Calu3 (cell line): ENCODE measurements at regions not wholly inside any gene's neighbourhood (a gene's known extent, or its start where the extent isn't known, plus 50 kb on each side); places are given as distances from the start of the nearest gene placed in this dataset.
"Not testable (repeated sequence)": the region's sequence is repeated elsewhere in the genome, so short reads cannot be mapped to it uniquely, and the experiment has no call there.

Experiments used
- BruUV-seq: library from RNA; stranded (reverse); fragments of 400-500 nt; replicated peaks from 2 replicates; lab custom pipeline; 2021; lab: Mats Ljungman, UMichigan
- CTCF ChIA-PET: fragments of 300-600 bp; sonication (Branson Sonifier 250); formaldehyde crosslinking; loops from one replicate; lab custom pipeline; 2022; ENCODE audit warnings: antibody characterized with exemption; lab: Charles Lee
- DNase-seq: peaks from one replicate; pipeline ENCODE4 v3.0.0; 2022
- H3K27ac Mint-ChIP-seq: one replicate; pipeline ENCODE4 v1.8.0; 2022; ENCODE audit warnings: mixed read lengths; ENCODE audit not compliant: unreplicated experiment
- H3K27me3 Mint-ChIP-seq: one replicate; pipeline ENCODE4 v1.8.0; 2022; ENCODE audit warnings: mixed read lengths; ENCODE audit not compliant: unreplicated experiment
- H3K36me3 Mint-ChIP-seq: one replicate; pipeline ENCODE4 v1.8.0; 2022; ENCODE audit warnings: mild to moderate bottlenecking, moderate library complexity, mixed read lengths; ENCODE audit not compliant: insufficient read depth, unreplicated experiment
- H3K4me1 Mint-ChIP-seq: one replicate; pipeline ENCODE4 v1.8.0; 2022; ENCODE audit warnings: mild to moderate bottlenecking, low read depth, mixed read lengths; ENCODE audit not compliant: unreplicated experiment
- H3K4me3 Mint-ChIP-seq: one replicate; pipeline ENCODE4 v1.8.0; 2022; ENCODE audit warnings: mild to moderate bottlenecking, low read depth, moderate library complexity, mixed read lengths; ENCODE audit not compliant: unreplicated experiment
- H3K9me3 Mint-ChIP-seq: one replicate; pipeline ENCODE4 v1.8.0; 2022; ENCODE audit warnings: low read depth, mixed read lengths; ENCODE audit not compliant: unreplicated experiment
- intact Hi-C: fragments of 100-400 bp; cut with micrococcal nuclease; formaldehyde crosslinking; loops from one replicate; pipeline ENCODE4 v1.10.0; 2022; ENCODE audit not compliant: unreplicated experiment
- TF ChIP-seq, protein P1 (sequence below): fragments of 200-600 bp; IDR thresholded peaks from one replicate; pipeline ENCODE4 v1.8.0; 2022; ENCODE audit warnings: antibody characterized with exemption; ENCODE audit not compliant: unreplicated experiment

DNA sequence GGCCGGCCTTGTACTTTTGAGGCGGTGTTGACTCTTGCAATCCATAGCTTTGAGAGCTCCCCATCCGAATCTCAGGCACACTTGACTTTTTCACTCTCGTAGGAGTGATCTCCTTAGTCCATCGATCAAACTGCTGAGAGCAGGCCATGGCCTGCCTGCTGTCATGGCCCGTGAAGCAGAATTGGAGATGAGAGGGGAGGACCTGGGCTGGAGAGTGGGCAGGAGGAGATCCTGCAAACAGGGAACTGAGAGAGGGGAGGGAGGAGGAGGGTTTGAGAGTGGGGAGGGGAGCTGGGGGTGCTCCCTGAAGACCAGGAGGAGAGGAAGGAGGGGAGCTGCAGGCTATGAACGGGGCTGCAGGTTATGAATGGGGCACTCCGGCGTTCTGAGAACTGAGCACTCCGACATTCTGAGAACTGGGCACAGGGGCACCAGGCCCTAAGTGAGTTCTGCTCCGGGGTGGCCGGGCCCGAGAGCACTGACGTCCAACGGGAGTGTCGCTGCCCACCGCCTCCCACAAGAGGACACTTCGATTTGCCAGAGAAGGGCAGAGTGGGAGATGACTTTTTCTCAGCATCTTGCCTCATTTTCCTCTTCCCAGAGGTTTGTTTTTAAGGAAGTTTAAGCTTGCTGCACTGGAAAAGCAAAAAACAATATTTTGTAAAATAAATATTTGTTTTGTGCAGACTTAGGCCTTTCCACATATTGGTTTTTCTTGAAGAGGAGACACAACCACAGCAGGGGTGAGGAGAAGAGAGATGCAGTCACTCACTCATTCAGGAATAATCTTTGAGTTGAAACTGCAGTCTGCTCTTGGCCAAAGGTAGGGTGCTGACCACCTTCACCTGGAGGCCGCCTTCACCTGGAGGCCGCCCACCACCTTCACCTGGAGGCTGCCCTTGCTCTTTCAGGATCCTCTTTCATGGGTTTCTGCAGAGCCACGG lies 194.2 kb downstream of the NPIPB11 start:
- H3K9me3 Mint-ChIP-seq, intact Hi-C loops, H3K27ac Mint-ChIP-seq, H3K4me1 Mint-ChIP-seq, H3K36me3 Mint-ChIP-seq, CTCF ChIA-PET, DNase-seq, BruUV-seq, H3K4me3 Mint-ChIP-seq: not testable (repeated sequence)
- H3K27me3 Mint-ChIP-seq = peaks cover 67% of the 10 kb centered on the region

DNA sequence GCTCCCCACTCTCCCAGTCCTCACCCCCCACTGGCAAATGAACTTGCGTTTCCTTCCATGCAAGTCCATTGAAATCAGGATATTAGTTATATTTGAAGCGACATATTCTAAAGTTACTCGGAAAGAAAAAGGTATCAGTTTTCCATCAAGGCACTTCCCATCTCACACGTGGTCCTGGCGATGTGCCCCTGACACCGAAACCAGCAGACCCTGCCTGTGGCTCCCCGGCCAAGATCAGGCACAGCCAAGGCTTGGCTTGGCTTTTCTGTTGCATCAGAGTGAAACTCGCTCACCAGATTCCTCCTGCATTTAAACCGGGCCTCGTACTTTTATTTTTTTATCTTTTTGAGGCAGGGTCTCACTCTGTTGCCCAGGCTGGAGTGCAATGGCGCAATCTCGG lies 195.1 kb downstream of the NPIPB11 start:
- H3K27me3 Mint-ChIP-seq = peaks cover 67% of the 10 kb centered on the region
- H3K9me3 Mint-ChIP-seq, BruUV-seq, H3K4me1 Mint-ChIP-seq, DNase-seq, H3K27ac Mint-ChIP-seq, intact Hi-C loops, H3K4me3 Mint-ChIP-seq, CTCF ChIA-PET, H3K36me3 Mint-ChIP-seq: not testable (repeated sequence)

- H3K27ac Mint-ChIP-seq, H3K4me1 Mint-ChIP-seq, BruUV-seq, CTCF ChIA-PET, H3K36me3 Mint-ChIP-seq, H3K9me3 Mint-ChIP-seq, DNase-seq, H3K4me3 Mint-ChIP-seq, intact Hi-C loops: not testable (repeated sequence)
- peaks cover 67% of the 10 kb centered on the region for H3K27me3 Mint-ChIP-seq
Measured at GRCh38 chr16:29210299-29211150, 196.0 kb downstream of the NPIPB11 start.

DNA sequence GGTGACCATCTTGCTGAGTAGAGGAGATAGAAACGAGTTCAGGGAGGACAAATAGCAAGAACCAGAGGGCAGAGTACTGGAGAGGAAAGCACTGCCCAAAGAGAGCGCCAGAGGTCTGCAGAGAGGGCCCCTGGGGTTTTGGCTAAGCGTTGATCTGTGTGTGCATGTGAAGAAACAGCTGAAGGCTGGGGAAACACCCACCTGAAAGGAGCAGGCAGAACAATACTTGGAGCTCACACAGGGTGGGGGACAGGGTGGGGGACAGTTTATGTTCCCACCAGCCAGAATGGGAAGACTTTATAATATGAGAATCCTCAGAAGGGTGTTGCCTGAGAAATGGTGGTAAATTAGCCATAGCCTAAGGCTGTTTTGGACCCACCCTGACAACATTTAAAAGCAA lies 200.4 kb downstream of the NPIPB11 start:
- BruUV-seq, H3K36me3 Mint-ChIP-seq, H3K4me3 Mint-ChIP-seq, DNase-seq, H3K27ac Mint-ChIP-seq, CTCF ChIA-PET, H3K9me3 Mint-ChIP-seq, intact Hi-C loops, H3K4me1 Mint-ChIP-seq: not testable (repeated sequence)
- H3K27me3 Mint-ChIP-seq = peaks cover 77% of the 10 kb centered on the region

GRCh38 chr16:29205151-29205550 lies 201.4 kb downstream of the NPIPB11 start:
- H3K27ac Mint-ChIP-seq, BruUV-seq, intact Hi-C loops, CTCF ChIA-PET, H3K4me3 Mint-ChIP-seq, H3K9me3 Mint-ChIP-seq, H3K4me1 Mint-ChIP-seq, DNase-seq, H3K36me3 Mint-ChIP-seq: not testable (repeated sequence)
- H3K27me3 Mint-ChIP-seq = peaks cover 70% of the 10 kb centered on the region

GRCh38 chr16:29204806-29205135 lies 201.7 kb downstream of the NPIPB11 start:
- TF ChIP-seq, protein P1, sequence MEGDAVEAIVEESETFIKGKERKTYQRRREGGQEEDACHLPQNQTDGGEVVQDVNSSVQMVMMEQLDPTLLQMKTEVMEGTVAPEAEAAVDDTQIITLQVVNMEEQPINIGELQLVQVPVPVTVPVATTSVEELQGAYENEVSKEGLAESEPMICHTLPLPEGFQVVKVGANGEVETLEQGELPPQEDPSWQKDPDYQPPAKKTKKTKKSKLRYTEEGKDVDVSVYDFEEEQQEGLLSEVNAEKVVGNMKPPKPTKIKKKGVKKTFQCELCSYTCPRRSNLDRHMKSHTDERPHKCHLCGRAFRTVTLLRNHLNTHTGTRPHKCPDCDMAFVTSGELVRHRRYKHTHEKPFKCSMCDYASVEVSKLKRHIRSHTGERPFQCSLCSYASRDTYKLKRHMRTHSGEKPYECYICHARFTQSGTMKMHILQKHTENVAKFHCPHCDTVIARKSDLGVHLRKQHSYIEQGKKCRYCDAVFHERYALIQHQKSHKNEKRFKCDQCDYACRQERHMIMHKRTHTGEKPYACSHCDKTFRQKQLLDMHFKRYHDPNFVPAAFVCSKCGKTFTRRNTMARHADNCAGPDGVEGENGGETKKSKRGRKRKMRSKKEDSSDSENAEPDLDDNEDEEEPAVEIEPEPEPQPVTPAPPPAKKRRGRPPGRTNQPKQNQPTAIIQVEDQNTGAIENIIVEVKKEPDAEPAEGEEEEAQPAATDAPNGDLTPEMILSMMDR = no peak
- Mint-ChIP-seq H3K27ac (no peak overlapping the region), H3K4me3 (no peak overlapping the region), H3K27me3 (peaks cover 66% of the 10 kb centered on the region), H3K9me3 (peaks cover 5% of the 10 kb centered on the region), H3K4me1 (no peaks in the 10 kb centered on the region), H3K36me3 (no peaks in the 10 kb centered on the region)
- intact Hi-C loops = no loop called here
- BruUV-seq = no TSS peak
- CTCF ChIA-PET = no interaction called here
- no peak for DNase-seq

DNA sequence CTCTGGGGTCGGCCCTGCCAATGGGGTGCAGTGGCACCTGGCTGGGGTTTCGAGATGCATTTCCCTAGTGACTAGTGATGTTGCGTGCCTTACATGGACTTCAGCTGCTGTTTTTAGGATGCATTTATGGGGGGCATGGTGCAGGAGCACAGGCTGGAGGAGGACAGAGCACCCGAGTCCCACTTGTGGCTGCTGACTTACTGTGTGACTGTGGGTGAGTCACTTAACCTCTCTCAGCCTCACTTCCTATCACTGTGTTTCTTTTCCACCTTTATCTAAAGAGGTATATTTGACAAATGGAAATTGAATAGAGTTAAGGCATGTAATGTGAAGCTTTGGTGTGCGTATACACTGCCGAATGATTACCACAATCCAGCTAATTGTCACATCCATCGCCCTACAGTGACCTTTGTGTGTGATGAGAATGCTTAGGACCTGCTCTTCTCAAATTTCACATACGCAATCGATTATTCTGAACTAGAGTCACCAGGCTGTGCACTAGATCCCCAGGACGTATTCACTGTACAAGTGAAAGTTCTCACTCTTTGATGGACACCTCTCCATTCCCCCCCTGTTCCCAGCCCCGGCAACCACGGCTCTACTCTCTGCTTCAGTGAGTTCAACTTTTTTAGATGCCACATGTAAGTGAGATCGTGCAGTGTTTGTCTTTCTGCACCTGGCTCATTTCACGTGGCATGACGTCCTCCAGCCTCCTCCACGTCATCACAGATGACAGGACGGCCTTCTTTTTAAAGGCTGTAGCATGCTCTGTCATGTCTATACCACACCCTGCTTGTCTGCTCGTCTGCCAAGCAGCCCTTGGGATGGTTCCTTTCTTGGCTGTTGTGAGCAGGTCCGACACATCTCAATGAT lies 202.3 kb downstream of the NPIPB11 start:
- BruUV-seq, DNase-seq: not testable (repeated sequence)
- H3K27me3 Mint-ChIP-seq = peaks cover 60% of the 10 kb centered on the region

DNA sequence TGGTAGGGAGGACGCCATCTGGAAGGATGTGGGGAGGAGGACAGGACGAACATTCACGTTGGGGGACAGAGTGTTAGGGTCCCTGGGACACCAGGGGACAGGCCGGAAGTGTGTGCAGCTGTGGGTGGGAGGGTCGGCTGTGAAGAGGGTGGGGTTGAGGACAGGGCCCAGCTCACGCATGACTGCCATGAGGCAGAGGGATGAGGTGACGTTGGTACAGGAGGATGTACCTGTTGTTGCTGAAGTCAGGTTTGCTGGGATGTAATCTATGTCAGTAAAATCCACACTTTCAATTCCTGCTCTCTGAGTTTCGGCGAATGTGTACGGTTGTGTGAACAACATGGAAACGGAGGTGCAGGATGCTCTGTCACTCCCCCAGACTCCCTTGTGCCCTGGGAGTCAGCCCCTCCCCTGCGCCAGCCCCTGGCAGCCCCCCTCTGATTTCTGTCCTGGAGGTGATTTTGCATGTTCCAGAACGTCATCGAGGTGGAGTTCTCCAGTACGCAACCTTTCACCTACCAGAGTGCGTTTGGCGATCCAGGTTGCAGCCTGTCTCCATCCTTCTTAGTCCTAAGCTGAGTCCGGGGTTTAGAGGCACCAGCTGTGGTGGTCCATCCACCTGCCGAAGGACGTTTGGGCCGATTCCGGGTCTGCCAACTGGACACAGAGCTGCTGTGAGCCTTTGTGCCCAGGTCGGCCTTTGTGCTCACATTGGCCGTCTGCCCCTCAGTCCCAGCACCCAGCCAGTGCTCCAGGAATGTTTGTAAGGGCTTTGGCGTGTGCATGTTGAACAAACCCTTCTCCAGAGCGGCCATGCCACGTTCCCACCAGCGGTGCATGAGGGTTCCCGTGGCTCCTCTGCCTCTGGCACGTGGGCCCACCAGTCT lies 203.2 kb downstream of the NPIPB11 start:
- DNase-seq, H3K27ac Mint-ChIP-seq, BruUV-seq, H3K9me3 Mint-ChIP-seq, H3K36me3 Mint-ChIP-seq, H3K4me3 Mint-ChIP-seq, H3K4me1 Mint-ChIP-seq, intact Hi-C loops, CTCF ChIA-PET: not testable (repeated sequence)
- H3K27me3 Mint-ChIP-seq = peaks cover 58% of the 10 kb centered on the region

More for the DNA sequence above, 202.3 kb downstream of the NPIPB11 start:
- H3K4me1 Mint-ChIP-seq, H3K9me3 Mint-ChIP-seq, H3K36me3 Mint-ChIP-seq, H3K4me3 Mint-ChIP-seq, intact Hi-C loops, H3K27ac Mint-ChIP-seq, CTCF ChIA-PET: not testable (repeated sequence)
